Right kidney (tissue), 1 donor: ENCODE measurements at regions not wholly inside any gene's neighbourhood (a gene's known extent, or its start where the extent isn't known, plus 50 kb on each side); places are given as distances from the start of the nearest gene placed in this dataset.
"Not testable (repeated sequence)": the region's sequence is repeated elsewhere in the genome, so short reads cannot be mapped to it uniquely, and the experiment has no call there.

ENCODE experiments used
- DNase-seq: peaks from one replicate; pipeline ENCODE4 v3.0.0-alpha.2; 2016

DNA sequence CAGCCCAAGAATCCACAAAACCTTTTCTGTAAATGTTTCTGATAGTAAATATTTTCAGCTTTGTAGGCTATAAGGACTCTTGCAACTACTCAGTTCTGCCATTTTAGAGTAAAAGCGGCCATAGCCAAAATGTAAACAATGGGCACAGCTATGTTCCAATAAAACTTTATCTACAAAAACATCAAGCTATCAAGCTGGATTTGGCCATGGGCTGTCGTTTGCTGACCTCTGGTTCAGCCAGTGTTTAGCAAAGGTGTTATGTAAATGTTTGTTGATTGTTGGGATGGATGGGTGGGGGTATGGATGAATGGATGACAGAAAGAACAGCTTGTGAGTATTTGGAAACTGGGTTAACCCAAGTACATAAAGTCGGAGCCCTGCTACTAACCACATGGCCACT is 111.1 kb upstream of the VRK1 start:
- DNase-seq: no peak

DNA sequence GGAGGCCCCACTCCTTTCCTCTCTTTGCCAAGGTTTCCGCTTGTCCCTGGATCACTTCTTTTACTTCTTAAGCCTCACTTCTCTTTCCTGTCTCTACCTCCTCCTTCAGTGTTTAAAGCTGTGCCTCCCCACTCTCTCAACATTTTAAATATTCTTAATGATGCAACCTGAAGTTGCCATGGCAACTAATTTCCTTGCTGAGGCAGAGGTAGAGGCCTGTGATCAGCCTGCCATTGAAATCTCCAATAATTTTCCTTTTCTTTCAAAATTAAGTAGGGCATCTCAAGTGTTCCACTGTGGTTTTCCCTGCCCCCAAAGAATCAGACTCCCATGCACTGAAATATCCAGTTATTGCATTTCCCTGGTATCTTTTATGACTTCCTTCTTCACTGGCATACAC is 108.6 kb upstream of the VRK1 start:
- DNase-seq: no peak

DNA sequence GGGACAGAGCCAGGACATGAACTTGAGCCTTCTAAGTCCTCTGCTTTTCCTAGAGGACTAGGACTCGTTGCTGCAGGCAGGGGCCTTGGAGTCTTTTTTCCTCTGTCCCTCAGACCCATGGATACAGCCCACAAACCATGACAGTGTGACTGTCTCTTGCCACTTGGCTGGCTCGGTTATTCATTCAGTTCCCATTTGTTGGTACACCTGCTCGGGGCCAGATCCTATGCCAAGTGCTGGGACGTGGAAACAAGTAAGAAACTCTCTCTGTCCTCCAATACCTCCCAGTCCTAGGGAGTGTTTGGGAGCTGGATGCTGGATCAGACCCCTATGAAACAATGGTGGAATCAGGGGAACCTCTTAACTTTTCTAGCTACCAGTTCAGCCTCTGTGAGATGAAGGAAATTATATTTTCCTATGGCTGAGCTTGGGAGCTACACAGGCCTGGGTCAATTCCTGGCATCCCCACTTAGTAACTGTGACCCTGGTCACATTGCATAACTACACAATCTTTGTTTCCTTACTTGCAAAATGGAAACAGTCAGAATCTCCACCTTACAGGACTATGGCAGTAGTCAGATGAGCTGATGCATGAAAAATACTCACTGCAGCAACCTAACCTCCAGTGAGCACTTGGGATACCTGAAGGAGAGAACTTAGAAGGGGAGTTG is 106.3 kb upstream of the VRK1 start:
- no peak for DNase-seq

DNA sequence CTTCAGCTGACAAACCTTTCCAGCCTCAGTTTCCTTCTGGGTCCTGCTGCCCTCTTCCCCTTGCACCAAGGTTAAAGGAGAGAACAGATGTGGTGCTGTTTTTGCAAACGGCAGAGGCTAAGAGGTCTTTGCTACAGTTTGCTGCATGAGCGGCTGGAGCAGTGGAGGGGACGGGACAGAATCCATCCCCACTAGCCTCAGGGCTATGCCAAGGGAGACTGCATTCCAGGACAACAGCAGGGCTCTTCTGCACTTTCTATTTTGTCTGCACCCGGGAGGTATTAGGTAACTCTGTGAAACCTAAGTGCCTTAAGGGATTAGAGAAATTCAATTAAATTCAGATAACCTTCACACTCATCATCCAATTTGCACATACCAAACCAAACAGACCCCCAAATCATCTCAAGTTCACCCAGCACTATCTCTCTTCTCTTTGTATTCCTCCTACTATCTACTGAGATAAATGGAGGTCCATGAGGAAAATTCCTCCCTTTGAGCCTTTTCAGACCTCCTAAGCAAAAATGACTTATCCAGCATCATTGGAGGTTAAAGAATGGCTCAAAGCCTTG is 103.8 kb upstream of the VRK1 start:
- no peak for DNase-seq

DNA sequence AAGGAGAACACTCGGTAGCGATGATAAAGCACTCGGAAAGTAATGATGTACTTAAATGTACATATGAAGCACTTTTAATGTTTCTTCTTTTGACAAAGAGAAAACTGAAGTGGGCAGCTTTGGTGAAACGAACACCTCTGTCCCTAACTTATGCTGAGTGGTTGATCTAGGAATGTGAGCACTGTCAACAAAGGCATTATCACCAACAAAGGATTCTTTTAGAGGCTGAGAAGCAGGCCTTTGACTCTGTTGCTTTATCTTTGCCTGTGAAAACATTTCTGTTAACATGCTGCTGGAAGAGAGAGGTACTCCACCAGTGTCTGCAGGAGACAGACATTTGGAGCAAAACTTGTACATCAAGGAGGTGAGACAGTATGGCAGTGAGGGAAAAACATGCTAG is 103.2 kb upstream of the VRK1 start:
- no peak for DNase-seq

DNA sequence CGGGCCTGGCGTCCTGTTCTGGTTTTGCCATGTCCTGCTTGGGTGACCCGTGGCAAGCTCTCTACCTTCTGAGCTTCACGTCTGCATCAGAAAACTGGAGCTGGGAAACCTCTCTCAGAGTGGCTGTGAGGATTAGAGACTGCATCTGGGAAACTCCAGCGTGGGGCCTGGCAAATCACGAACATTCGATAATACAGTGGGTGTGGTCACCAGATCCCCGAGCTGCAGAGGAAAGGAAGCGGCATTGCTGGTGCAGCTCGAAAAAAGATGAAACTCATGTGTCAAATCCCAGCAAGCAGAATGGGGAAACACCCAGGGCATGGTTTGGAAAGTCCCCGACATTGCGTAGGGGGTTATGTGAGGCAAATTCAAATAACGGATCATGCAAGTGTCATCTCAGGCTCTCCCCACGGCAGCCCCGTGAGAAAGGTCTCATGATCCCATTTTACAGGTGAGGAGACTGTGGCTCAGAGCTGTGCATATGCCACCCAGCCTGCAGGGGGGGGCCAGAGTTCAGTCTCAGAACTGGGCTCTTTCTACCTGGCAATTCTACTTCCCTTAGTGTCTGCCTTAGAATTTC is 98.1 kb upstream of the VRK1 start:
- no peak for DNase-seq

DNA sequence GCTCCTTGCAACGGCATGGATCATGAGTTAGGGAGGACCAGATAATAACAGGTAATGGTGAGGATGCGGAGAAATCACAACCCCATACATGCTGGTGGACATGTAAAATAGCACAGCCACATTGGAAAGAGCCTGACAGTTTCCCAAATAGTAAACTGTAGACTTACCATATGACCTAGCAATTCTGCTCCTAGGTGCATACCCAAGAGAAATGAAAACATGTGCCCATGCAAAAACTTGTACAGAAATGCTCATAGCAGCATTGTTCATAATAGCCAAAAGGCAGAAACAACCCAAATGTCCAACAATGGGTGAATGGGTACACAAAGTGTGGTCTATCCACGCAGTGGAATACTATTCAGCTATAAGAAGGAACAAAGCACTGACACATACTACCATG is 97.5 kb upstream of the VRK1 start:
- no peak for DNase-seq

DNA sequence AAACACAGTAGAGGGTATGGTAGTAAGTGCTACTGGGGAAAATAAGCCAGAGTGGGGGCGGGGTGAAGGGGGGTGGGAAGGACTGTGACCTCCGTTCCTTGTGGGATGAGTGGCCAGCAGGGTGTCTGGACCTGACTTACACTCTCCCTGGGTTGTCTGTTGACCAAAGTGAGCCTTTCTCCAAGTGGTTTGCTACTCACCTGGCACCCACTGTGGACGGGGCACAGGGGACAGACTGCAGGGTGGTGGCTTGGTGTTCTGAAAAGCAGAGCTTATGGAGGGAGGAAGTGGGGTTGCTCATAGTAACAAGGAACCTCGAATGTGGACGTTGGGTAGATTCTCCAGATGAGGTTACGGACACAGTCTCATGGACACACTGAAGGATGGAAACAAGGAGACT is 94.4 kb upstream of the VRK1 start:
- DNase-seq: no peak

DNA sequence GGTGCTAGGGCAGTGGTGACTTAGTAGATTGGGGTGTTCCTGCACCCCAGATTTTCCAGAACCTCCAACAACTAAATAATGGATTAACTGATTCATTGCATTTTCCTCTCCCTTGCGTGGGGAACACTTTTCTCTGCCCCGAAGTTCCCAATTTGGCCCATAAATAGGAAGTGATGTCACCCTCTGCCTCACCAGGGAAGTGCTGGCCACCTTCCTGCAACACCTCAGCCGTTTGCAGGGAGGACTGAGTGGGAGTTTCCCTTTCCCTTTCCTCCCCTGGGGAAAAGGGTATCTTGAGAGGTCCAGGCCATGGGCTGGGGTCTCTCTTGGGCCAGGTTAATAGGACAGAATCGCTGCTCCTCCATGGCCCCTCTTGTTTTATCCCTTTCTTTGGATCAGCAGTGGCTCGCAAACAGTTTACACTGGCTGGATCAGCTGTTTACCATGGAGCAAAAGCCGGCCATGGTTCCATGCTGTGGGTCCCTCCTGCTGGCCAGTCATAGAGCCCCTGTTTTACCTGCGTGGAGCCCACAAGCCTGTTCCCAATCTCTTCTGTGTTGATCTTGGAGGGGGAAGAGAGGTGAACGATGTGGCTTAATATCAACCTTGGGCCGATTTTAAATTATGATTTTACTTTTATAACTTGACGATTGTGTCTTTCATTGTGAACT is 91.6 kb upstream of the VRK1 start:
- DNase-seq: no peak

DNA sequence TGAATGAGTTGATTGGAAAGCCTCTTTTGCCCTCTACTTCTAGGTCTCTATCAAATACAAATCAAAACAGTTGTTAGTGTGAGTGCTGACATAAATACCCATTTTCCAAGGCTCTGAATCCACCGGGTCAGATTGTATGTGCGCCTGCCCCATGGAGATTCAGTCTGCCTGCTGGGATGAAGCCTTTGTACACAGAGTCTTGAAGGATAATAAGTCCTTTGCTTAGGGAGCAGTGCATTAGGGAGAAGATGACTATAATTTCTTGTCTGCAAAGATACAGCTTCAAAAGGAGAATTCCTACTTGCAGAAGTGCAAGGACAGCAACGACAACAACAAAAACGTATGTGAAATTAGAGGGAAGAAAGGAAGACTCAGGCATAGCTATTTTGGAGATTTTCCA is 90.3 kb upstream of the VRK1 start:
- DNase-seq: no peak

DNA sequence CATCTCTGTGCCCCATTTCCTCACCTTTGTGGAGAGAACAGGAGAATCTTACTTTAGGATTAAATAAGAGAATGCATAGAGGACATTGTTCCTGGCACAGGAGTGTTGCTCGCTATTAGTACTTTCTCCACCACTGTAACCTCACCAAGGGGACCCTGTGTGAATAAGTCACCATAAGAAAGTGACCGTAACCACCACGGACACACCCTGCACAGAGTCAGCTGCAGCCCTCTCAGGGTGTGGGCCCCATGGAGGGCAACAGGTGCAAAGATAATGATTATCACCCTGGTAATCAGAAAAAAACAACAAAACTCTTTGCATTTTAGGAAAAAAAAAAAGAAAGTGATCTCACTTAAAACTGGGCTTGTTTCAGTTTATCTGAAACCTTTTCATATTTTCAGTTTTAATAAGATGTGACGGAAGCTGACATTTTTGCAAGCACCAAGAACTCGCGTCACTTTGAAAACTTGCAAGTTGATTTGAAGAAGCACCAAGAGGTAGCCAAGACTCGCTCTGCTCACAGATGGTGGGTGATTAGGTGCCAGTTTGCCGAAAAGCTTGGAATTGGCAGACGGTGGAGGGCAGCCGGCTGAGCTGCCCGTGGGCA is 87.0 kb upstream of the VRK1 start:
- DNase-seq: no peak

DNA sequence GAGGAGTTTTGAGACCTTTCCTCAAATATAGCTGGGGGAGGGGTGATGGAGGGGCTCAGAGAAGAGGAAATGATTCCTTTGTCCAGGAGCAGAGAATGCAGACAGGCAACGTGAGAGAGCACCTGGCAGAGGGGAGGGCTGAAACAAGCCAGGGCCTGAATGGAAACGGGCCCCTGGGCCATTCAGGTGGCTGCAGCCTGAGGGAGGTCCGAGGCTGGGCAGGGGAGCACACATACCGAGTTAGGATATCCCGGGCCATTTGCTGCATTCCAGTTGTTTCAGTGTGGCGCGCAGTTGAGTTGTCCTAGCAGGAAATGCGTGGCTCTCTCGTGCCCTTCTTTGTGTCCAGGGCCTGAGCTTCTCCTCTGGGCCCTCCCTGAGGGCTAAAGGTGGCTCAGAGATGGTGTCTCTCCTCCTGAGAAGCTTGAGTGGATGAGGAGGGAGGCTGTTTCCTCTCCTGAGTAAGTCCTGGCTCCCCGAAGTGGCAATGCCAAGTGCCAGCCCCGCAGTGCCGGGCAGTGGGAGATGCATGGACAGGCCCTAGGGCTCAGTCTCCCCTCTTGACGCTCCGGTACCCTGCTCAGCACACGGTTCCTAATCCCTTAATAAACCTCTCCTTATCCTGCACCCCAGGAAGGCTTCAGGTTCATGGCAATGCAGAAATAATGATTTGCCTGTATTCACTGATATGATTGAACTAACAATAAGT is 85.5 kb upstream of the VRK1 start:
- no peak for DNase-seq

DNA sequence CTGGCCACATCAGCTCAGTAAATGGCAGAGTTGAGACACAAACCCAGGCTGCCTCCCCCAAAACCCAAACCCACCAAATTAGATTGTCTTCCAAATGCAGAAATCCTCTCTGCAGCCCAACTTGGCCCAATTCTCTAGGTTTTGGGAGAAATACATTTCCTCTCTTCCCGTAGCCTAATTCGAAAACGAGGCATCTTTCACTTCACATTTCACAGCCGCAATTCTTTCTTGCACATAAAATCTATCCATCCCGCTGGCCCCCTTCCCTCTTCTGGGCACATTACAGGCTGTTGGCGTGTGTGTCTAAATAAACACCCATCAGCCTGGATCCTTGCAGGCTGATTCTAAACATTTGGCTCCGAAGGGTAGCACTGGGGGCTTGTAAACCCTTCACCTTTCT is 83.8 kb upstream of the VRK1 start:
- DNase-seq: no peak

DNA sequence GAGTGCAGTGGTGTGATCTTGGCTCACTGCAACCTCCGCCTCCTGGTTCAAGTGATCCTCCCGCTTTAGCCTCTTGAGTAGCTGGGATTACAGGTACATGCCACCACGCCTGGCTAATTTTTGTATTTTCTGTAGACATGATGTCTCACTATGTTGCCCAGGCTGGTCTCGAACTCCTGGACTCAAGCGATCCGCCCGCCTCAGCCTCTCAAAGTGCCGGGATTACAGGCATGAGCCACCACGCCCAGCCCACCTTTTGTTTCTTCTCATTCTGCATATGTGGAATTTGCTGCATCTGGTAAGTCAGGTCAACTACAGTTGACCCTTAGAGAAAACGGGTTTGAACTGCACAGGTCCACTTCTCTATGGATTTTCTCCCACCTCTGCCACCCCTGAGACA is 82.6 kb upstream of the VRK1 start:
- not testable (repeated sequence) for DNase-seq

DNA sequence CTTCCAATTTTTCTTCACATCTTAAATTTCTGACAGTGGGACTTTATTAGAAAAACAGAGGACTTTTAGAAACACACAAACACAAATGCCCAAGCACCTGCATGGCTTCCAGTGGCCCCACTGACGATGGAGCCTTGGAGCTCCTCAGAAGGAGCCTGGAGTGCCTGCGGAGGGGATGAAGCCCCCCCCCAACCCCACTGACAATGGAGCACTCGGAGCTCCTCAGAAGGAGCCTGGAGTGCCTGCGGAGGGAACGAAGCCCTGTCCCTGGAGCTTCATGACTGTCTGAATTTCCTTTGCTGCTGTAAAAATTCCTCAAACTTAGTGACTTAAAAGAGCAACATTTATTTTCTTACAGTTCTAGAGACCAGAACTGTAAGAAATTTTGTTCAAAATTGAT is 80.1 kb upstream of the VRK1 start:
- no peak for DNase-seq

DNA sequence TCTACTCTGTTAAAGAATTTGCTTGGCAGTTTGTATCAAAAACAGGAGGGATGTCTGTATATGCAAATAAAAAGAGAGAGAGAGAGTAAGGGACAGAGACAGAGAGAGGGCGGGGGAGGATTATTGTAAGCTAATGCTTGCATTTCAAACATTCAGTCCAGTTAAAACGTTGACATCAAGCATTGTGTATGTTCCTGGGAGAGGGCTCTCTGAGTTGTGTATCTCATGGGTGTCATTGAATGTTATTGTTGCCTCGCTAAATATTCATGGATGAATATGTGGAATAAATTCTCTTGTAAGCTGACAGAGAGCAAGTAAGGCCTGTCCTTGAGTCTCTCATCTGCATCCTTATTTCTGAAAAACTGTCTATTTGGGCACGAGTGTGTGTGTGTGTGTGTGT is 78.8 kb upstream of the VRK1 start:
- DNase-seq: no peak

DNA sequence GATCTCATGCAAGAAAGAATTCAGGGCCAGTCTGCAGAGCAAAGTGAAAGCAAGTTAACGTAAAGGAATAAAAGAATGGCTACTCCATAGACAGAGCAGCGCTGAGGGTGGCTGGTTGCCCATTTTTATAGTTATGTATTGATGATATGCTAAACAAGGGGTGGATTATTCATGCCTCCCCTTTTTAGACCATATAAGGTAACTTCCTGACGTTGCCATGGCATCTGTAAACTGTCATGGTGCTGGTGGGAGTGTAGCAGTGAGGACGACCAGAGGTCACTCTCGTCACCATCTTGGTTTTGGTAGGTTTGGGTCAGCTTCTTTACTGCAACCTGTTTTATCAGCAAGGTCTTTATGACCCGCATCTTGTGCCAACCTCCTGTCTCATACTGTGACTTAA is 76.5 kb upstream of the VRK1 start:
- DNase-seq: not testable (repeated sequence)

DNA sequence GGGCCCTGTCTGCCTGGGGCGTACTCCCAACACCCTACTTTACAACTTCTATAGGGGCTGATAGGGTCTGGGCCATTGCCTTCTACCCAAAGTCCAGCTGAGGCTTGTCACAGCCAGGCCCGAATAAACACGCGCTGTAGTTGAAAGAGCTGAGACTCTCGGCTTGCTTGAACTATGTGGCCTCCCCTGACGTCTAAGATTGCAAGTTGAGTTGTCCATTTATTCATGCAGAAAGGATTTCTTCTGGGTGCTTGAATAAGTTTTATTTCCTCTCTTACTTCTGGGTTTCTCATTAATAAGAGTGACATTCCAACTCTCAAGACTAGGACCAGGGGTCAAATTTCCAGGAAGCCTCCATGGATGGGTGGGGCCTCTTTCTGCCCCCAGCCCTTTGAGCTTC is 74.4 kb upstream of the VRK1 start:
- DNase-seq: peak; percentile 22

DNA sequence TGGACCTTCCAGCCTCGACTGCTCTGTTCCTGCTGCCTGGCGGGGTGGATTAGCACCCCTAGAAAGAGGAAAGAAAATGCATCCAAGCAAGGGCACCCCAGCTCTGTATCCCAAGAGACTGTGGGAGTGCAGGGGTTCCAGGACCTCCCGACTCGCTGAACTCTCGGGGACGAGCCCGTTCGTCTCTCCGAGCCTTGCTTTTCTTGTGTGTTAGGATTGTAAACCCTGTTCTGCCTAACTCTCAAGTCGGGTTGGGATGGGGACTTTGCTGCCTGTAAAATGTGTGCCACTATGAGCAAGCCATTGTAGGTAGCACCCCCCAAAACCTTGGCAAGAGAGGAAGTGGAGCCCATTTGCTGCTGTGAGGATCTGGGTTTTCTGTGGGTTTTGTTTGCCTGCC is 73.2 kb upstream of the VRK1 start:
- no peak for DNase-seq

DNA sequence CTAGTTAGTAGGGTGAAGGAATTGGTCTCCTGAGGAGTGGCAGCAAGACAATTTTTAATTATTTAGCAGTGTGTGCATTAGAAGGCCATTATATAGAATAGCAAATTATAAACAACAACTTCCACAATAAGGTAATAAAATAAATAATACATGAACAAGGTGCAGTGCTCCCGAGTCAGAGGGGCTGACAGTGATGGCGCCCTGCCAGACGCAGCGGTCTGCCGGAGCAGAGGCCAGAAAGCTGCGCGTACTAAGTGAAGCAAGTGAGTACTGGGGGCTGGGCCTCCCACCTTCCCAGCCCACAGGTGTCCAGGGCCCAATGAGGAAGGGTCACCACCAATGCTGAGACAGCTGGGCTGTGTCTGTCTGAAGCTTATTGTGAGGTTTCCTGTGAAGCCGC is 72.0 kb upstream of the VRK1 start:
- no peak for DNase-seq

DNA sequence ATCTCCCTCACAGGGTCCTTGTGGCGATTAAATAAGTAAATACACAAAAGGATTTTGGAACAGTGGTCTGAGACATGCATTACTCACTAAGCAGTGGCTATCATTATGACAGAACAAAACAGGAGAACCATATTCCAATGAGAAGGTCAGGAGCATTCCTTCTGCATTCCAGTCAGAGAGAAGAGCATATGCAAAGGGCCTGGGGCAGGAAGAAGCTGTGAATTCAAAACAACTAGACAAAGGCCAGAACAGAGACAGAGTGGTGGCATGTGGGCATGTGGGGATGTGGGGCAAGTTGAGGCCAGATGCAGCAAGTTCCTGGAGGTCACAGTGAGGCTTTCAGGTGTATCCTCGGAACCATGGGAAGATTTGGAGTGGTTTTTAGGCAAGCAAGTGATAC is 70.1 kb upstream of the VRK1 start:
- DNase-seq: no peak

DNA sequence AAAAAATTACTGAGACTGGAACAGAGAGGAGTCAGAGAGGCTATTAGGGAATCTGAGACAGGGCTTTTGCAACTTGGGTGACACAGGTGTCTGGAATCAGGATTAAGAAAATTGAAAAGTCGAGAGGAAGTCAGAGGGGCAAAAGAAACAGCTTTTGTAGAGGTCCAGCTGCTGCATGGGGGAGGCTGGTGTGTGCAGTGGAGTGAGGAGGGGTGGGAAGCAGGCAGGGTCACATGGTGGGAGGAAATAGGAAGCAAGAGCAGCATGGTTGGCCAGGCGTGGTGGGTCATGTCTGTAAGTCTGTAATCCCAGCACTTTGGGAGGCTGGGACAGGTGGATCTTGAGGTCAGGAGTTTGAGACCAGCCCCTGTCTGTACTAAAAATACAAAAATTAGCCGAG is 69.7 kb upstream of the VRK1 start:
- no peak for DNase-seq
